HepG2 (cell line): ENCODE measurements at regions not wholly inside any gene's neighbourhood (a gene's known extent, or its start where the extent isn't known, plus 50 kb on each side); places are given as distances from the start of the nearest gene placed in this dataset.

Experiments used
- ATAC-seq: fragments of 200-7000 bp; cut with Tn5 transposase; 3 replicates; pipeline ENCODE4 v1.9.1; 2020; ENCODE audit warnings: mild to moderate bottlenecking, moderate library complexity
- BruUV-seq: library from RNA; stranded (reverse); fragments of 400-500 nt; replicated peaks from 2 replicates; lab custom pipeline; 2021; lab: Mats Ljungman, UMichigan
- CTCF ChIA-PET: fragments of 300-600 bp; formaldehyde crosslinking; extraction: SDS; loops from one replicate; lab custom pipeline; 2021; ENCODE audit warnings: low total read pairs, inconsistent platforms, low intra/inter-chr PET ratio; lab: Yijun Ruan, JAX
- POLR2A ChIA-PET: fragments of 350-600 bp; sonication (Branson Sonifier 250); formaldehyde crosslinking; loops from one replicate; lab custom pipeline; 2020; ENCODE audit warnings: antibody characterized with exemption, inconsistent platforms; lab: Yijun Ruan, JAX
- DNase-seq: peaks from one replicate; pipeline ENCODE4 v3.0.0-alpha.2; 2015; ENCODE audit warnings: low spot score
- FAIRE-seq: peaks from 3 replicates; lab custom pipeline; 2011; peaks lifted over from hg19 to GRCh38; lab: Jason Lieb, UNC
- H2AFZ ChIP-seq: one replicate; pipeline ENCODE4 v1.6.1; 2011; ENCODE audit warnings: low read length, inconsistent platforms
- H3K27ac ChIP-seq: fragments of 300-600 bp; 3 replicates; pipeline ENCODE4 v1.8.0; 2011; ENCODE audit warnings: mixed run types, mild to moderate bottlenecking, mixed read lengths, low read length, inconsistent platforms; ENCODE audit not compliant: insufficient read depth; ENCODE audit errors: extremely low read length
- H3K27me3 ChIP-seq, 2 experiments: fragments of 200-600 bp in 1 of 2; 2 replicates in 1 of 2; 3 replicates in 1 of 2; pipeline versions ENCODE4 v1.6.0 to v1.8.0; 2011; ENCODE audit warnings: low read length in 2 of 2, mild to moderate bottlenecking in 2 of 2, moderate library complexity in 2 of 2, inconsistent platforms in 1 of 2; ENCODE audit not compliant: insufficient read depth in 2 of 2, control insufficient read depth in 1 of 2
- H3K36me3 ChIP-seq, 2 experiments: fragments of 200-600 bp in 1 of 2; replicated peaks in 1 of 2; 2 replicates in 1 of 2; 3 replicates in 1 of 2; pipeline versions ENCODE4 v1.5.1 to v1.8.0; 2011; ENCODE audit warnings: low read length in 2 of 2, inconsistent platforms in 1 of 2; ENCODE audit not compliant: insufficient read depth in 2 of 2, control insufficient read depth in 1 of 2
- H3K4me1 ChIP-seq: 2 replicates; pipeline ENCODE4 v1.5.1; 2012; ENCODE audit warnings: low read length, inconsistent platforms; ENCODE audit not compliant: insufficient read depth
- H3K4me2 ChIP-seq: 2 replicates; pipeline ENCODE4 v1.6.0; 2011; ENCODE audit warnings: low read depth, low read length, inconsistent platforms
- H3K4me3 ChIP-seq, 3 experiments: fragments of 200-600 bp in 1 of 3; sonication (generic), shearing (Covaris generic) in 1 of 3; replicated peaks in 1 of 3; 2 replicates each; pipeline ENCODE4 v1.5.1; 2011 to 2016; ENCODE audit warnings: low read length in 3 of 3, inconsistent platforms in 2 of 3, low read depth in 2 of 3, mild to moderate bottlenecking in 2 of 3, control low read depth in 1 of 3, mixed read lengths in 1 of 3; ENCODE audit not compliant: insufficient read depth in 1 of 3
- H3K79me2 ChIP-seq: one replicate; pipeline ENCODE4 v1.6.1; 2011; ENCODE audit warnings: low read length, inconsistent platforms; ENCODE audit not compliant: insufficient read depth
- H3K9ac ChIP-seq: 2 replicates; pipeline ENCODE4 v1.6.0; 2011; ENCODE audit warnings: mild to moderate bottlenecking, low read depth, low read length, inconsistent platforms; ENCODE audit not compliant: insufficient read depth
- H3K9me3 ChIP-seq: 2 replicates; pipeline ENCODE4 v1.5.1; 2012; ENCODE audit warnings: mild to moderate bottlenecking, low read length
- H4K20me1 ChIP-seq: 2 replicates; pipeline ENCODE4 v1.6.0; 2011; ENCODE audit warnings: inconsistent platforms, mild to moderate bottlenecking, low read length, moderate library complexity; ENCODE audit not compliant: insufficient read depth
- ATAD3A ChIP-seq: sonication (generic); formaldehyde crosslinking; IDR thresholded peaks from 2 replicates; pipeline ENCODE4 v1.4.0; 2020; ENCODE audit warnings: missing genetic modification reagents
- DNMT3B ChIP-seq: conservative IDR thresholded peaks from 2 replicates; pipeline ENCODE4 v1.6.1; 2016; ENCODE audit warnings: missing biosample characterization, control low read depth
- ESRRA ChIP-seq: sonication (generic); formaldehyde crosslinking; IDR thresholded peaks from 2 replicates; pipeline ENCODE4 v1.5.1; 2020; ENCODE audit warnings: mild to moderate bottlenecking, low read depth, missing genetic modification reagents
- FOXJ3 ChIP-seq: sonication (generic); formaldehyde crosslinking; IDR thresholded peaks from 2 replicates; pipeline ENCODE4 v1.4.0; 2020; ENCODE audit warnings: missing genetic modification reagents, mild to moderate bottlenecking, borderline replicate concordance
- NFATC3 ChIP-seq: sonication (generic); formaldehyde crosslinking; IDR thresholded peaks from 2 replicates; pipeline ENCODE4 v1.5.1; 2020; ENCODE audit warnings: mild to moderate bottlenecking, missing genetic modification reagents
- ZNF75D ChIP-seq: sonication (generic); formaldehyde crosslinking; IDR thresholded peaks from 2 replicates; pipeline ENCODE4 v1.8.1; 2023; ENCODE audit warnings: missing genetic modification reagents, mild to moderate bottlenecking, borderline replicate concordance
- ZNF788 ChIP-seq: sonication (generic); formaldehyde crosslinking; IDR thresholded peaks from 2 replicates; pipeline ENCODE4 v1.5.0; 2020; ENCODE audit warnings: mild to moderate bottlenecking, missing genetic modification reagents, borderline replicate concordance
- WGBS: methylation state at CpG from one replicate; pipeline ENCODE4 v1.1.6; 2017; ENCODE audit warnings: low lambda C conversion rate; 5-methylcytosine and 5-hydroxymethylcytosine counted together
- in situ Hi-C: cut with HindIII; loops from 2 replicates; pipeline ENCODE4 v1.10.0; 2017; ENCODE audit warnings: low pct_unique_long_range_greater_than_20kb; ENCODE audit not compliant: extremely low pct_ligation_motif_present
- intact Hi-C: fragments of 100-400 bp; cut with micrococcal nuclease; formaldehyde crosslinking; loops from one replicate; pipeline ENCODE4 v1.10.0; 2022; ENCODE audit not compliant: unreplicated experiment
- TF ChIP-seq, protein P1 (sequence below): sonication (generic); formaldehyde crosslinking; IDR thresholded peaks from 2 replicates; pipeline ENCODE4 v1.4.0; 2020; ENCODE audit warnings: missing genetic modification reagents
- TF ChIP-seq, protein P2 (sequence below), 2 experiments: sonication (generic) in 1 of 2; formaldehyde crosslinking in 1 of 2; IDR thresholded peaks; 2 replicates each; pipeline versions ENCODE4 v1.4.0 to v1.6.1; 2018 to 2020; ENCODE audit warnings: missing genetic modification reagents in 2 of 2, borderline replicate concordance in 1 of 2, low read depth in 1 of 2, mild to moderate bottlenecking in 1 of 2, missing biosample characterization in 1 of 2
- TF ChIP-seq, protein P3 (sequence below): sonication (generic); formaldehyde crosslinking; IDR thresholded peaks from 2 replicates; pipeline ENCODE4 v1.8.0; 2022; ENCODE audit warnings: mild to moderate bottlenecking, missing genetic modification reagents, moderate library complexity
- TF ChIP-seq, protein P4 (sequence below): IDR thresholded peaks from 2 replicates; pipeline ENCODE4 v1.6.1; 2016; ENCODE audit warnings: mild to moderate bottlenecking, missing biosample characterization, missing genetic modification reagents
- TF ChIP-seq, protein P5 (sequence below): IDR thresholded peaks from 2 replicates; pipeline ENCODE4 v1.6.1; 2016; ENCODE audit warnings: low read depth

DNA sequence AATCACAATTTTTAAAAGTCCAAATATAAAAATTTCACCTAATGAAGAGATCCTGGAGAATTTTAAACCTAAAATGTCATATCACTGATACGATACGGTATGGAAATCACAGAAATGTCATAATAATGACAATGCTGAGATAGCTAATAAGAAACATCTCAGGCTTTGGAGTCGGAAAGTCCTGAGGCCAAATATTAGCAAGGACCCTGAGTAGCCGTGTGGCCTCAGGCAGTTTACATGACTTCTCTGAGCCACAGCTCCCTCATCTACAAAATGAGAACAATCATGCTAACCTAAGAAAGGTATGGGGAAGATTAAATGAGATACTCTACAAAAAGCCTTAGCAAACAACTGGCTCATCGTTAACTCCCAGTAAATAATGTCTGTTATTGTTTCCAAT lies 100.9 kb upstream of the NEBL start (continued):
- TF ChIP-seq, protein P1, sequence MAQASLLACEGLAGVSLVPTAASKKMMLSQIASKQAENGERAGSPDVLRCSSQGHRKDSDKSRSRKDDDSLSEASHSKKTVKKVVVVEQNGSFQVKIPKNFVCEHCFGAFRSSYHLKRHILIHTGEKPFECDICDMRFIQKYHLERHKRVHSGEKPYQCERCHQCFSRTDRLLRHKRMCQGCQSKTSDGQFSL (CRISPR knock-in tag): no peak

DNA sequence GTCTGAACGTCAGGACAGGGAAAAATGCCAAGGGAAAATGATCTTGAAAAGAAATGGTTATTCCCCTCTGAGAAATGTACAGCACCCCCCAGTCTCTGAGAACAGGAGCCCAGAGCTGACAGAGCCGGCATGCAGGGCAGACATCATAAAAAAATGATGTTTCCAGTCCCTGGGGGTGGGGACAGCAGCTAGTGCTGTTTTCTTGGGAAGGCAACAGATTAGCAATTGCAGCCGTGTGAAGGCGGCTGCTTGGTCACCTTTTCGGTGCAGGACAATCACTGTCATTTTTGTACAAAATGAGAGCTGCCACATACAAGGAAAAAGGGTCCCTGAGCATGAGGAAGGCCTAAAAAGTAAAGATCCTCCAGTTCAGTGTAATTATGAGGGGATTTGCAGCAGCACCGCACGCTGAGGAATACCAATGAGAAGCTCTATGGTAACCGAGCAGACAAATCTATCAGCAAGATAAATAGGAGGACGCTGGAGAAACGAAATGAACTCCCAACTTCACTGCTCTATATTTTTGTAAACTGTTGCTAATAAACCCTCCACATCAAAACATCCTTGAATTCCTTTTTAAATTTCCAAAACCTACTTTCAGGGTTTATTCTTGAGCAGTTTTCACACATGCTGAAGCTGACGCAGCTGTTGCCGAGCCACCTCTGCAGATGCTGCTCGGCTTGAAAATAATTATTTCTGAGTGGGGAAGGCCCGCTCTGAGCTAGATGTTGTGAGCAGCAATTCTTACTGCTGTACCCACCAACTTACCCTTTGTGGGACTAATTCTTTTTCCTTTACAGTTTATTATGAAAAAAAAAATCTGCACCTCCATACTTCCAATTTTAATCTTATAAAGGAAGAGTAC lies 98.2 kb upstream of the NEBL start:
- no peak overlapping the region for H3K4me2 ChIP-seq
- FAIRE-seq: no peak
- no peak for TF ChIP-seq ATAD3A (CRISPR knock-in tag)
- no peak for TF ChIP-seq ZNF75D (CRISPR knock-in tag)
- TF ChIP-seq DNMT3B (CRISPR knock-in tag): no peak
- TF ChIP-seq, protein P2, sequence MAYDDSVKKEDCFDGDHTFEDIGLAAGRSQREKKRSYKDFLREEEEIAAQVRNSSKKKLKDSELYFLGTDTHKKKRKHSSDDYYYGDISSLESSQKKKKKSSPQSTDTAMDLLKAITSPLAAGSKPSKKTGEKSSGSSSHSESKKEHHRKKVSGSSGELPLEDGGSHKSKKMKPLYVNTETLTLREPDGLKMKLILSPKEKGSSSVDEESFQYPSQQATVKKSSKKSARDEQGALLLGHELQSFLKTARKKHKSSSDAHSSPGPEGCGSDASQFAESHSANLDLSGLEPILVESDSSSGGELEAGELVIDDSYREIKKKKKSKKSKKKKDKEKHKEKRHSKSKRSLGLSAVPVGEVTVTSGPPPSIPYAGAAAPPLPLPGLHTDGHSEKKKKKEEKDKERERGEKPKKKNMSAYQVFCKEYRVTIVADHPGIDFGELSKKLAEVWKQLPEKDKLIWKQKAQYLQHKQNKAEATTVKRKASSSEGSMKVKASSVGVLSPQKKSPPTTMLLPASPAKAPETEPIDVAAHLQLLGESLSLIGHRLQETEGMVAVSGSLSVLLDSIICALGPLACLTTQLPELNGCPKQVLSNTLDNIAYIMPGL (CRISPR knock-in tag; IDR thresholded peaks at IDR 0.05; ENCODE audit: borderline replicate concordance in 1 of 2, low read depth in 1 of 2): no peak
- TF ChIP-seq NFATC3 (CRISPR knock-in tag): no peak
- TF ChIP-seq, protein P3, sequence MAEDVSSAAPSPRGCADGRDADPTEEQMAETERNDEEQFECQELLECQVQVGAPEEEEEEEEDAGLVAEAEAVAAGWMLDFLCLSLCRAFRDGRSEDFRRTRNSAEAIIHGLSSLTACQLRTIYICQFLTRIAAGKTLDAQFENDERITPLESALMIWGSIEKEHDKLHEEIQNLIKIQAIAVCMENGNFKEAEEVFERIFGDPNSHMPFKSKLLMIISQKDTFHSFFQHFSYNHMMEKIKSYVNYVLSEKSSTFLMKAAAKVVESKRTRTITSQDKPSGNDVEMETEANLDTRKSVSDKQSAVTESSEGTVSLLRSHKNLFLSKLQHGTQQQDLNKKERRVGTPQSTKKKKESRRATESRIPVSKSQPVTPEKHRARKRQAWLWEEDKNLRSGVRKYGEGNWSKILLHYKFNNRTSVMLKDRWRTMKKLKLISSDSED (CRISPR knock-in tag): no peak
- TF ChIP-seq ESRRA: no peak
- TF ChIP-seq, protein P4, sequence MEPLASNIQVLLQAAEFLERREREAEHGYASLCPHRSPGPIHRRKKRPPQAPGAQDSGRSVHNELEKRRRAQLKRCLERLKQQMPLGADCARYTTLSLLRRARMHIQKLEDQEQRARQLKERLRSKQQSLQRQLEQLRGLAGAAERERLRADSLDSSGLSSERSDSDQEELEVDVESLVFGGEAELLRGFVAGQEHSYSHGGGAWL: no peak
- no peak for TF ChIP-seq FOXJ3 (CRISPR knock-in tag)
- no peak for TF ChIP-seq ZNF788
- TF ChIP-seq, protein P5, sequence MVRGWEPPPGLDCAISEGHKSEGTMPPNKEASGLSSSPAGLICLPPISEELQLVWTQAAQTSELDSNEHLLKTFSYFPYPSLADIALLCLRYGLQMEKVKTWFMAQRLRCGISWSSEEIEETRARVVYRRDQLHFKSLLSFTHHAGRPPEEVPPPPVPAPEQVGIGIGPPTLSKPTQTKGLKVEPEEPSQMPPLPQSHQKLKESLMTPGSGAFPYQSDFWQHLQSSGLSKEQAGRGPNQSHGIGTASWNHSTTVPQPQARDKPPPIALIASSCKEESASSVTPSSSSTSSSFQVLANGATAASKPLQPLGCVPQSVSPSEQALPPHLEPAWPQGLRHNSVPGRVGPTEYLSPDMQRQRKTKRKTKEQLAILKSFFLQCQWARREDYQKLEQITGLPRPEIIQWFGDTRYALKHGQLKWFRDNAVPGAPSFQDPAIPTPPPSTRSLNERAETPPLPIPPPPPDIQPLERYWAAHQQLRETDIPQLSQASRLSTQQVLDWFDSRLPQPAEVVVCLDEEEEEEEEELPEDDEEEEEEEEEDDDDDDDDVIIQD (CRISPR knock-in tag): no peak
- TF ChIP-seq, all 625 proteins: peak for 0
- Histone ChIP-seq H3K9me3 (no peaks in the 10 kb centered on the region), H3K9ac (no peak overlapping the region), H2AFZ (no peak overlapping the region), H4K20me1 (no peaks in the 10 kb centered on the region), H3K4me3 (no peak overlapping the region), H3K36me3 (no peaks in the 10 kb centered on the region), H3K27ac (no peak overlapping the region), H3K27me3 (no peaks in the 10 kb centered on the region), H3K79me2 (no peaks in the 10 kb centered on the region), H3K4me1 (no peaks in the 10 kb centered on the region)
- no TSS peak for BruUV-seq
- DNase-seq (no peak), ATAC-seq (no peak)
- 46% methylated on average over 14 of the region's 14 CpGs for WGBS
- in situ Hi-C loops (no loop called here), intact Hi-C loops (no loop called here)
- ChIA-PET POLR2A (no interaction called here), CTCF (no interaction called here)
